Tibial artery (tissue), 4 donors: ENCODE measurements at regions not wholly inside any gene's neighbourhood (a gene's known extent, or its start where the extent isn't known, plus 50 kb on each side); places are given as distances from the start of the nearest gene placed in this dataset.

Experiments used
- DNase-seq, 2 donors: peaks; one replicate each; pipeline ENCODE4 v3.0.0-alpha.2; 2019
- H3K27ac ChIP-seq, 2 donors: fragments of 200-600 bp; sonication (generic) in 1 of 2; 1 replicate in 1 of 2; 2 replicates in 1 of 2; pipeline ENCODE4 v1.5.1; 2018 to 2019; ENCODE audit warnings: mild to moderate bottlenecking in 1 of 2
- H3K27me3 ChIP-seq, 2 donors: fragments of 200-600 bp; sonication (generic) in 1 of 2; one replicate each; pipeline versions ENCODE4 v1.5.1 to v1.6.0; 2016 to 2019
- H3K36me3 ChIP-seq, 3 donors: fragments of 200-600 bp; sonication (generic) in 2 of 3; one replicate each; pipeline ENCODE4 v1.5.1; 2016 to 2019; ENCODE audit warnings: mild to moderate bottlenecking in 2 of 3
- H3K4me1 ChIP-seq, 4 donors: fragments of 200-600 bp; sonication (generic) in 2 of 4; 1 replicate in 3 of 4; 2 replicates in 1 of 4; pipeline ENCODE4 v1.5.1; 2016 to 2019
- H3K4me3 ChIP-seq, 2 donors: fragments of 200-600 bp; sonication (generic) in 1 of 2; 1 replicate in 1 of 2; 2 replicates in 1 of 2; pipeline ENCODE4 v1.5.1; 2018 to 2019; ENCODE audit warnings: mild to moderate bottlenecking in 2 of 2
- H3K9me3 ChIP-seq, 3 donors: fragments of 200-600 bp; sonication (generic) in 1 of 3; one replicate each; pipeline ENCODE4 v1.5.1; 2016 to 2019
- intact Hi-C: fragments of 100-400 bp; cut with DNase I; formaldehyde crosslinking; loops from one replicate; pipeline ENCODE4 v1.15.0; 2023; ENCODE audit warnings: low total_unique reads
- TF ChIP-seq, protein P1 (sequence below), 2 experiments: fragments of 200-600 bp in 1 of 2; fragments of 450-650 bp in 1 of 2; IDR thresholded peaks; one replicate each; pipeline ENCODE4 v1.5.1; 2017 to 2019; ENCODE audit warnings: antibody characterized with exemption in 2 of 2, mild to moderate bottlenecking in 1 of 2, moderate library complexity in 1 of 2

DNA sequence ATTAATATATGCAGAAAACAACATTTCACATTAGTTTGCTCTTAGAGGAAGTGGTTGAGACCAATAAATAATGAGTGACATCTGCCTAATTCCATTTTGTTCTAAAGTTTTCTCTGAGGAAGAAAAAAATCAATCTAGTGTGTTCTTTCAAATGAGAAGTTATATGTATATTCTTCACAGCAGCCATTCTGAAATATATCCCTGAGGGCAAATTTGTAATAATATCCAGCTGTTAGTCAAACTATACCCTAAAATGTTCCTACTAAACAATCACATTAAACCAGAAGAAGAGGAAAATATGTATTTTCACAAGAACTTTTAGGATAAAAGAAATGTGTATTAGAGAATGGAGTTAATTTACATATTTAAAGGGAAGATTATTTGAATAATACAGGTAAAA is 375.1 kb upstream of the CDH19 start:
- DNase-seq: no peak
- intact Hi-C loops: no loop called here
- no peaks in the 10 kb centered on the region for H3K4me1 ChIP-seq
- no peaks in the 10 kb centered on the region for H3K36me3 ChIP-seq
- H3K4me3 ChIP-seq: no peak overlapping the region
- H3K27ac ChIP-seq: no peak overlapping the region
- TF ChIP-seq, protein P1, sequence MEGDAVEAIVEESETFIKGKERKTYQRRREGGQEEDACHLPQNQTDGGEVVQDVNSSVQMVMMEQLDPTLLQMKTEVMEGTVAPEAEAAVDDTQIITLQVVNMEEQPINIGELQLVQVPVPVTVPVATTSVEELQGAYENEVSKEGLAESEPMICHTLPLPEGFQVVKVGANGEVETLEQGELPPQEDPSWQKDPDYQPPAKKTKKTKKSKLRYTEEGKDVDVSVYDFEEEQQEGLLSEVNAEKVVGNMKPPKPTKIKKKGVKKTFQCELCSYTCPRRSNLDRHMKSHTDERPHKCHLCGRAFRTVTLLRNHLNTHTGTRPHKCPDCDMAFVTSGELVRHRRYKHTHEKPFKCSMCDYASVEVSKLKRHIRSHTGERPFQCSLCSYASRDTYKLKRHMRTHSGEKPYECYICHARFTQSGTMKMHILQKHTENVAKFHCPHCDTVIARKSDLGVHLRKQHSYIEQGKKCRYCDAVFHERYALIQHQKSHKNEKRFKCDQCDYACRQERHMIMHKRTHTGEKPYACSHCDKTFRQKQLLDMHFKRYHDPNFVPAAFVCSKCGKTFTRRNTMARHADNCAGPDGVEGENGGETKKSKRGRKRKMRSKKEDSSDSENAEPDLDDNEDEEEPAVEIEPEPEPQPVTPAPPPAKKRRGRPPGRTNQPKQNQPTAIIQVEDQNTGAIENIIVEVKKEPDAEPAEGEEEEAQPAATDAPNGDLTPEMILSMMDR (IDR thresholded peaks at IDR 0.05): no peak
- H3K9me3 ChIP-seq: no peaks in the 10 kb centered on the region
- H3K27me3 ChIP-seq: no peaks in the 10 kb centered on the region

DNA sequence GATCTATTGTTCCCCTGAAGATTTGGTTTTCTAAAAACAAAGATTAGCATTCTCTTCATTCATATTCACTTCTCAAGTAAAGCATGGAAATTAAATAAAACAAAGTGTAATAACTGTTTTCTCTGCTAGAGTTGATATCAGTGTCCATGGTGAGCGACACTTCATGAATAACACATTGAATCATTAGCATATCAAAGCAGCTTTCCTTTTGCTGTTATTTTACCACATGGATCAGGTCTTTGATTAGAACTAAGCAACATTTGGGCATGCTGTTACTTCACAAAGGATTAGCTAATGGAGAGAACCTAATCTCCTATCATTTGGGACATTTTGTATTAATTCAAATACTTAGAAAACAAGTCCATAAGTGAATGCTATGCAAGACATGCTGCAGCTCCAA is 368.8 kb upstream of the CDH19 start:
- Histone ChIP-seq H3K4me3 (no peak overlapping the region), H3K9me3 (no peaks in the 10 kb centered on the region), H3K4me1 (no peaks in the 10 kb centered on the region), H3K27me3 (no peaks in the 10 kb centered on the region), H3K27ac (no peak overlapping the region), H3K36me3 (no peaks in the 10 kb centered on the region)
- no peak for DNase-seq
- TF ChIP-seq, protein P1 (IDR thresholded peaks at IDR 0.05): no peak
- intact Hi-C loops: no loop called here

DNA sequence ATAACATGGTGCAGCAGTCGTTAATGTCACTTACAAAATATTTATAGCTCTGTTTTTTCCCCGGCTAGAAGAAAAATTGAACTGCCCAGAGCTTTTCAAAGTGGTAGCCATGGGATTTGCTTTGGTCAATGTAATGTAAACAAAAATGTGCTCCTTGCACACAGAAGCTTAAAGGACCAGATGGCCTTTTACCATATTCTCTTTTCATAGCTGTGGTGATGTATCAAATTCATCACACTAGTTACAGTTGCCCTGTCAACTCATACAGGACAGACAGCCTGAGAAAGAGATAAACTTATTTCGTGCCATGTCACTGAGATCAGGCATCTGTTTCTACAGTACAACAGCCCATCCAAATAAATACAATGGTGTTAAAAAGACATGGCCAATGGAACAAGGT is 368.1 kb upstream of the CDH19 start:
- DNase-seq: no peak
- Histone ChIP-seq H3K36me3 (no peaks in the 10 kb centered on the region), H3K27me3 (no peaks in the 10 kb centered on the region), H3K4me3 (no peak overlapping the region), H3K9me3 (no peaks in the 10 kb centered on the region), H3K4me1 (no peaks in the 10 kb centered on the region), H3K27ac (no peak overlapping the region)
- intact Hi-C loops: no loop called here
- TF ChIP-seq, protein P1 (IDR thresholded peaks at IDR 0.05): no peak

DNA sequence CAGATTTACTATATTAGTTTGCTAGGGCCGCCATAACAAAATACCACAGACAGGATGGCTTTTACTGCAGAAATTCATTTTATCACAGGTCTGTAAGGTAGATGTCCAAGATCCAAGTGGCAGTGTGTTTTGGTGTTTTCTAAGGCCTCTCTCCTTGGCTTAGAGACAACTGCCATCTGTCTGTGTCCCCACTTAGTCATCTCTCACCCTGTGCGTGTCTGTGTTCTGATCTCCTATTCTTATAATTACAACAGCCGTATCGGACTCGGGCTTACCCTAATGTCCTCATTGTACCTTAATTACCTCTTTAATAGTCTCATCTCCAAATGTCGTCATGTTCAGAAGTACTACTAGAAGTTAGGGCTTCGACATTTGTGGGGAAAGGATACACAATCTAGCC is 362.3 kb upstream of the CDH19 start:
- Histone ChIP-seq H3K27me3 (no peaks in the 10 kb centered on the region), H3K27ac (no peak overlapping the region), H3K36me3 (no peaks in the 10 kb centered on the region), H3K4me1 (no peaks in the 10 kb centered on the region), H3K4me3 (no peak overlapping the region), H3K9me3 (no peaks in the 10 kb centered on the region)
- DNase-seq: no peak
- intact Hi-C loops: no loop called here
- TF ChIP-seq, protein P1 (IDR thresholded peaks at IDR 0.05): no peak

DNA sequence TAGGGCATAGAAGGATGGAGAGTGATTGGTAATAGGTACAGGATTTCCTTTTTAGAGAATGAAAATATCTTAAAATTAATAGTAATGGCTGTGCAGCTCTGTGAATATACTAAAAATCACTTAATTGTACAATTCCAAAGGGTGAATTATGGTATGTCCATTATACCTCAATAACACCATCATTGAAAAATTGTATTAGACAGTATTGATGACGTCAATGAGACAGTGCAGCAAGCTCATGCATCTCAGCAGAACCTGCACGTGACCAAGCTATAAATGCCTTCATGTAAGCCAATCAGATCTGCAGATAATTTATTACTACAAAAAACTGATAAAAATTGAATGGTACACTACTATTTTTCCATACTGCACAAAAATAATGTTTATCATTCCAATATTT is 354.4 kb upstream of the CDH19 start:
- Histone ChIP-seq H3K27ac (no peak overlapping the region), H3K27me3 (no peaks in the 10 kb centered on the region), H3K4me1 (no peaks in the 10 kb centered on the region), H3K4me3 (no peak overlapping the region), H3K36me3 (no peaks in the 10 kb centered on the region), H3K9me3 (no peaks in the 10 kb centered on the region)
- DNase-seq: no peak
- intact Hi-C loops: no loop called here
- TF ChIP-seq, protein P1 (IDR thresholded peaks at IDR 0.05): no peak

DNA sequence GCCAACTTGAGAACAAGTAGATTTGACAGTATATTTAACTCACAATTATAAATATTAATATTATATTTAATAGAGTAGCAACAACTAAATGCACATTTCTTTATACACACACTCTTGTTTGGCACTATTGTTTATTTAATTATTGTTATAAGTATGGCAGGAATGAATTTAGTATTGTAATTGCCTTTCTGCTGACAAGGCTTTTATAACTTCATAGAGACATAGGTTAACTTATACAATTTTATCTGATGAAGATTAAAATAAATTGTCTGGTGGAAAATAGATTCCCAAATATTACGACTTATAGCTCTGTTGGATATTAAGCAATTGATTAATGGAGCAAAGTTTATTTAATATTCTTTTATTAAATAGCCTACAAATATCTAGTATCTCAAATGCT is 347.9 kb upstream of the CDH19 start:
- Histone ChIP-seq H3K36me3 (no peaks in the 10 kb centered on the region), H3K9me3 (no peaks in the 10 kb centered on the region), H3K4me3 (no peak overlapping the region), H3K4me1 (no peaks in the 10 kb centered on the region), H3K27me3 (no peaks in the 10 kb centered on the region), H3K27ac (no peak overlapping the region)
- TF ChIP-seq, protein P1 (IDR thresholded peaks at IDR 0.05): no peak
- no peak for DNase-seq
- intact Hi-C loops: no loop called here
